Left ventricle myocardium inferior (tissue), 1 donor: ENCODE measurements at regions not wholly inside any gene's neighbourhood (a gene's known extent, or its start where the extent isn't known, plus 50 kb on each side); places are given as distances from the start of the nearest gene placed in this dataset.

Experiments
- DNase-seq: peaks from one replicate; pipeline ENCODE4 v3.0.0-alpha.2; 2020
- H3K27ac ChIP-seq: fragments of 200-600 bp; replicated peaks from 2 replicates; pipeline ENCODE4 v1.8.0; 2021
- H3K27me3 ChIP-seq: fragments of 200-600 bp; 2 replicates; pipeline ENCODE4 v1.8.0; 2021; ENCODE audit warnings: low read depth
- H3K36me3 ChIP-seq: fragments of 200-600 bp; 2 replicates; pipeline ENCODE4 v1.8.0; 2021
- H3K4me1 ChIP-seq: fragments of 200-600 bp; 2 replicates; pipeline ENCODE4 v1.8.0; 2021
- H3K4me3 ChIP-seq: fragments of 200-600 bp; 2 replicates; pipeline ENCODE4 v1.8.0; 2021; ENCODE audit warnings: mild to moderate bottlenecking, moderate library complexity
- H3K9me3 ChIP-seq: fragments of 200-600 bp; replicated peaks from 2 replicates; pipeline ENCODE4 v1.8.0; 2021
- intact Hi-C: fragments of 100-400 bp; cut with micrococcal nuclease; formaldehyde crosslinking; loops from one replicate; pipeline ENCODE4 v1.11.0; 2022
- TF ChIP-seq, protein P1 (sequence below): fragments of 200-600 bp; IDR thresholded peaks from 2 replicates; pipeline ENCODE4 v1.8.0; 2021; ENCODE audit warnings: antibody characterized with exemption, mild to moderate bottlenecking, borderline replicate concordance
- donor health status: DM: no; HTN: yes; CAD: no; lungs with severe emphysema.

DNA sequence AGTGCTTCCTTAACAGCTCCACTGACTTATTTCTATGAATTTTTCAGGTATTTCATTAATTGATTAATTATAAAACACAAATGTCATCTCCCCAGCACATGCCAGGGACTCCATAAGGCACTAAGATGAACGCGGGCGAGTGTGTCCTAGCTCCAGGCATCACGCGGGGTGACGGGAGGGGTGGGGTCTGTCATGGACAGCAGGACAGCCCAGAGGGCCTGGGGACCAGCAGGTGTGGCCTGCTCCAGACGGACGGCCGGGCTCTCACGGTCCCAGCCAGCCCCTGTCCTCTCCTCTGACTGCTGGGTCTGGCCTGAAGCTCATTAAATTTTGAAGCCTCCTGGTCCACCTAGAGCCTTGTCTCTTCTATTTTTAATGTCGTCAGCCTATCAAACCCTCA lies 531.1 kb downstream of the BRD1 start:
- DNase-seq = no peak
- TF ChIP-seq, protein P1, sequence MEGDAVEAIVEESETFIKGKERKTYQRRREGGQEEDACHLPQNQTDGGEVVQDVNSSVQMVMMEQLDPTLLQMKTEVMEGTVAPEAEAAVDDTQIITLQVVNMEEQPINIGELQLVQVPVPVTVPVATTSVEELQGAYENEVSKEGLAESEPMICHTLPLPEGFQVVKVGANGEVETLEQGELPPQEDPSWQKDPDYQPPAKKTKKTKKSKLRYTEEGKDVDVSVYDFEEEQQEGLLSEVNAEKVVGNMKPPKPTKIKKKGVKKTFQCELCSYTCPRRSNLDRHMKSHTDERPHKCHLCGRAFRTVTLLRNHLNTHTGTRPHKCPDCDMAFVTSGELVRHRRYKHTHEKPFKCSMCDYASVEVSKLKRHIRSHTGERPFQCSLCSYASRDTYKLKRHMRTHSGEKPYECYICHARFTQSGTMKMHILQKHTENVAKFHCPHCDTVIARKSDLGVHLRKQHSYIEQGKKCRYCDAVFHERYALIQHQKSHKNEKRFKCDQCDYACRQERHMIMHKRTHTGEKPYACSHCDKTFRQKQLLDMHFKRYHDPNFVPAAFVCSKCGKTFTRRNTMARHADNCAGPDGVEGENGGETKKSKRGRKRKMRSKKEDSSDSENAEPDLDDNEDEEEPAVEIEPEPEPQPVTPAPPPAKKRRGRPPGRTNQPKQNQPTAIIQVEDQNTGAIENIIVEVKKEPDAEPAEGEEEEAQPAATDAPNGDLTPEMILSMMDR = no peak
- no peaks in the 10 kb centered on the region for H3K4me1 ChIP-seq
- H3K27ac ChIP-seq = no peak overlapping the region
- peaks cover 45% of the 10 kb centered on the region for H3K27me3 ChIP-seq
- intact Hi-C loops = no loop called here
- H3K4me3 ChIP-seq = no peak overlapping the region
- H3K36me3 ChIP-seq = no peaks in the 10 kb centered on the region
- peaks cover 31% of the 10 kb centered on the region for H3K9me3 ChIP-seq

DNA sequence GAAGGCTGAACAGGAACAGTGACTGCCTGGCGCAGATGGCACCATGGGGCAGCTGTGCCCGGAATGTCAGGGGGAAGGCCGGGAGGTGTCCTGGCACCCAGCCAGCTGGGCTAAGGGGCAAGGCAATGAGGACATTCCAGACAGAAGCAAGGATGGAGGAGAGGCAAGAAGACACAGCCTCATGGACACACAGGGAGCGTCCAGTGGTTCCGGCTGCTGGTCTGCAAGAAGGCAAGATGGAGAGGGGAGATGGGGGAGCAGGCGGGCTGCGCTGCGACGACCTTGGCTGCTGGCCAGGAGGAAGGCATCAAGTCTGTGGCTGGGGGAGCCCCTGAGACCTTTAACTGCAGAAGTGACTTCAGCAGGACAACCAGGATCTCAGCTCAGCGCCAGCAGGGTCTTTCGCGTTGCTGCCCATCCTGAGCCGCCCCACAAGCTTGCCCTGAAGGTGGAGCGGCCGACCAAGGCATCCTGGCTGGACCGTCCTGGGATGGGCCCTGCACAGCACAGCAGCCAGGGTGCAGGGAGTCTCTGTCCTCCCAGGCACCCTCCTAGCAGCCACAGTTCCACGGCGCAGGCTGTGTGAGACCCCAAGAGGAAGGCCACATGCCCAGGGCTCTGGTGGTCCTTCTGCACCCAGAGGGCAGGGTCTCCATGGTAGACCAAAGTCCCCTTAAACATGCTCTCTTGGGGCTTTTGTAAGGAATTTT lies 531.7 kb downstream of the BRD1 start:
- no peak overlapping the region for H3K27ac ChIP-seq
- H3K36me3 ChIP-seq = no peaks in the 10 kb centered on the region
- DNase-seq = no peak
- TF ChIP-seq, protein P1 = no peak
- intact Hi-C loops = no loop called here
- no peaks in the 10 kb centered on the region for H3K4me1 ChIP-seq
- H3K9me3 ChIP-seq = peaks cover 31% of the 10 kb centered on the region
- peaks cover 45% of the 10 kb centered on the region for H3K27me3 ChIP-seq
- H3K4me3 ChIP-seq = no peak overlapping the region

DNA sequence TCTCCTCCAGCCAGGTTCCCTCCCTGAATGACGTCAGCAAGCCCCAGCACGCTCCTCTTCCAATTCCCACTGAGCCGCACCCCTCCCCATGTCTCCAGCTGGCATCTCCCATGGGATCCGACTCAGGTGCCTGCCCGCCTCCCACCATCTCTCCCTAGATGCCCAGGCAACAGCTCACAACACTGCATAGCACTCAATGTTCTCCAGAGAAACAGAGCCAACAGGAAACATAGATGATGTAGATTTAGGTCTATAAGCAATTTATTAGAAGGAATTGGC lies 532.3 kb downstream of the BRD1 start:
- TF ChIP-seq, protein P1 = no peak
- DNase-seq = no peak
- Histone ChIP-seq H3K9me3 (peaks cover 31% of the 10 kb centered on the region), H3K4me1 (no peaks in the 10 kb centered on the region), H3K4me3 (no peak overlapping the region), H3K27ac (no peak overlapping the region), H3K27me3 (peaks cover 46% of the 10 kb centered on the region), H3K36me3 (no peaks in the 10 kb centered on the region)
- intact Hi-C loops = no loop called here

DNA sequence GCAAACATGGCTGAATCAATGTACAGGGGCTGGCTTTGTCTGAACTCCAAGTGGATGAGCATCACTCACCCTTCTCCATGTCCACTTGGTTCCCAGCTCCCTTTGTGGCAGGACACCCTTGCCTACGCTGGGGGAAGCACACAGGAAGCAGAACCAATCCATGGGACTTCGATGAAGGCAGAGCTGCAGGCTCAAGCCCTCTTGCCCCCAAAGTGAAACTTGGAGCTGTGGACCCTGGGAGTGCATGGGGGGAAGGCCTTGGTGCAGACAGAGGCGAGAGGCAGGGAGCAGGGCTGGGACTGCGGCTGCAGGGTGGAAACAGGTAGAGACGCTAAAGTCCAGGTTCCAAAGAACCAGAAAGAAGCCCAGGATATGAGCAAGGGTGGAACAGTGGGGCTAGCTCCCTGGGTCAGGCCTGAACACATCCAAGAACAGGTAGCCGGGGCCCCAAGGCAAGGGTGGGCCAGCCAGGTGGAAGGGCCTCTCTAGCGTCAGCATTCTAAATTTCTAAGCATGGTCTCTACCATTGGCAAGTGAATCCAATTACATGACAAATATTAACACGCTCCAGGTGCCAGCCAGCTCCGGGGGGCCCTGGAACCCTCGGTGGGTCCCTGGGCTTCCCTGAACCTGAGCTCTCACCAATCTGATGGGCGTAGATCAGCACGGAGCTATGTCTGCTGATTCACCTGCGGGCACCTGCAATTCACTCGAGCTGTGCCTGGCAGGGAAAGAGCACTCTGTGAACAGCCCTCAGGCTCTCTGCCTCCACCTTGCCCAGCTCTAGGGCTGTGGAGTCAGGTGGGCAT lies 532.8 kb downstream of the BRD1 start:
- Histone ChIP-seq H3K4me3 (no peak overlapping the region), H3K27ac (no peak overlapping the region), H3K36me3 (no peaks in the 10 kb centered on the region), H3K9me3 (peaks cover 31% of the 10 kb centered on the region), H3K4me1 (no peaks in the 10 kb centered on the region), H3K27me3 (peaks cover 47% of the 10 kb centered on the region)
- TF ChIP-seq, protein P1 = no peak
- intact Hi-C loops = no loop called here
- DNase-seq = no peak

DNA sequence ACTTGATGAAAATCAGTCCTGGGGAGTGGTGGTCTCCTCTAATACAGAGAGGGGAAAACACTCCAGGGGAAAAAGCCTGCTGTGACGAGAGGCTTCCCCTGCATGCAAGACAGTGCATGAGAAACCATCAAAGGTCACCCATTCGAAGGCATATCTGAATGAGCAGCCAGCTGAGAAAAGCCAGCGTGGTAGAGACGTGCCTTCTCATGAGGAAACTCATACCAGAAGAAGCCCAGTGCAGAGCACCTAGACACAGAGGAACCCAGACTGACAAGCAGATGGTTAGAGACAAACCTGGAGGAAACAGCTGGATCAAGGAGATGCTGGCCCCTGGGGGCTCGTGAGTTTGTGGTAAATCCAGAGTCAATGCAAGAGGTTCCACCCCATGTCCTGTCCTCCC lies 534.8 kb downstream of the BRD1 start:
- H3K9me3 ChIP-seq = peaks cover 44% of the 10 kb centered on the region
- DNase-seq = no peak
- no peaks in the 10 kb centered on the region for H3K36me3 ChIP-seq
- H3K27me3 ChIP-seq = peaks cover 45% of the 10 kb centered on the region
- intact Hi-C loops = no loop called here
- no peak overlapping the region for H3K4me3 ChIP-seq
- H3K27ac ChIP-seq = no peak overlapping the region
- no peaks in the 10 kb centered on the region for H3K4me1 ChIP-seq
- TF ChIP-seq, protein P1 = no peak
